ENCODE measurements at regions not wholly inside any gene's neighbourhood (a gene's known extent, or its start where the extent isn't known, plus 50 kb on each side); places are given as distances from the start of the nearest gene placed in this dataset.

DNA sequence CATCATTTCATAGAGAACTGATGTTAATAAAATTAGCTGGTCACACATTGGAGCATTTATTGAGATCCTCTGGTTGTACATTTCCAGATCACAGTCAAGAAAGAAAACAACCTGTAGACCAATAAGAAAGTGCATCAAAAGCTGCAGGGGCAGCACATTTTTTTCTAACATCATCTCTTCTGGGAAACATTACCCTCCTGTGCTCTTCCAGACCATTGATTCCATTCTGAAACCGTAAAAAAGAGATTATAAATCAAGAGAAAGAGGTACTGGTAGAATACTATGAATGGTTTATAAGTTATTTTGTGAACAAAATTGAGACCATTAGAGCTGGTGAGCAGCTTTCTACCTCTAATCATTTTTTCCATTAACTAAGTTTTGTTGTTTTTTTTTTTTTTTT is 1548.2 kb upstream of the CELF4 start:
- H3K27ac ChIP-seq (ENCODE audit: insufficient read depth in 1 of 2, low read depth in 1 of 2, low read length in 2 of 2, poor library complexity in 1 of 2, severe bottlenecking in 2 of 2): no peak overlapping the region
- H3K4me1 ChIP-seq (ENCODE audit: control extremely low read depth in 1 of 4, control insufficient read depth in 4 of 4, insufficient read depth in 4 of 4, low read length in 3 of 4): peaks cover 0 to 2% (median 0%) of the 10 kb centered on the region in 4 experiments
- no peaks in the 10 kb centered on the region for H3K36me3 ChIP-seq (ENCODE audit: control insufficient read depth in 4 of 4, insufficient read depth in 4 of 4, low read length in 3 of 4)
- ChIA-PET CTCF (no interaction called here), POLR2A (interaction anchor here (0.7 kb wide), 1 partner anchor 1458 kb away, joined by 3 read pairs; no protein-coding TSS in a partner anchor)
- H3K9me3 ChIP-seq (ENCODE audit: control extremely low read depth in 1 of 5, control insufficient read depth in 4 of 5, insufficient read depth in 2 of 5, low read depth in 1 of 5, low read length in 4 of 5): no peaks in the 10 kb centered on the region
- WGBS (ENCODE audit: insufficient coverage): no CpG with 5 or more reads among the region's 1 CpG
- no peak overlapping the region for H3K4me3 ChIP-seq (ENCODE audit: control insufficient read depth in 1 of 7, extremely low read depth in 1 of 7, insufficient read depth in 4 of 7, low read depth in 2 of 7, low read length in 6 of 7)
- no peak for DNase-seq
- no peaks in the 10 kb centered on the region for H3K27me3 ChIP-seq (replicated peaks in 2 of 5; ENCODE audit: control insufficient read depth in 4 of 5, insufficient read depth in 5 of 5, low read length in 4 of 5)

DNA sequence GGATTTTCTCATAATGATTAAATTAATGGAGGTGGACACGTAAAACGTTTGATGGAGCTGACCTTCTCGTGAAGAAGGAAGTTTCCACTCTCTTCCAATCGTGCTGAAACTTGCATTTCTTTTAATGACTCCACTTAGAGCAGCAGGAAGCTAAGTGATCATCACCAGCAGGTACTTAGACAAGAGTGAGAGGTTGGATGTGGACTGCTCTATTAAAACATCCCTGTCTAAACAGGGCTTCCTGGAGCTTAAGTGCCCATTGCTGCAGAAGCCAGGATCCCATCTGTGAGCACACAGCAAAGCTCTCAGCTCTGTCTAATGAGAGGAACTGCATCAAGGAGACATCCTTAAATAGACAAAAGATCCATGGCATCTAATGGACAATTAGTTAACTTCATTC is 1539.5 kb upstream of the CELF4 start:
- Histone ChIP-seq H3K27ac (ENCODE audit: insufficient read depth in 1 of 2, low read depth in 1 of 2, low read length in 2 of 2, poor library complexity in 1 of 2, severe bottlenecking in 2 of 2) (no peak overlapping the region), H3K27me3 (replicated peaks in 2 of 5; ENCODE audit: control insufficient read depth in 4 of 5, insufficient read depth in 5 of 5, low read length in 4 of 5) (no peaks in the 10 kb centered on the region), H3K4me3 (ENCODE audit: control insufficient read depth in 1 of 7, extremely low read depth in 1 of 7, insufficient read depth in 4 of 7, low read depth in 2 of 7, low read length in 6 of 7) (no peak overlapping the region), H3K36me3 (ENCODE audit: control insufficient read depth in 4 of 4, insufficient read depth in 4 of 4, low read length in 3 of 4) (no peaks in the 10 kb centered on the region), H3K4me1 (ENCODE audit: control extremely low read depth in 1 of 4, control insufficient read depth in 4 of 4, insufficient read depth in 4 of 4, low read length in 3 of 4) (no peaks in the 10 kb centered on the region), H3K9me3 (ENCODE audit: control extremely low read depth in 1 of 5, control insufficient read depth in 4 of 5, insufficient read depth in 2 of 5, low read depth in 1 of 5, low read length in 4 of 5) (no peaks in the 10 kb centered on the region)
- WGBS (ENCODE audit: insufficient coverage): 85% methylated on average over 2 of the region's 4 CpGs
- CTCF ChIA-PET: no interaction called here
- POLR2A ChIA-PET: no interaction called here
- no peak for DNase-seq

- no peak for DNase-seq
- Histone ChIP-seq H3K27ac (ENCODE audit: insufficient read depth in 1 of 2, low read depth in 1 of 2, low read length in 2 of 2, poor library complexity in 1 of 2, severe bottlenecking in 2 of 2) (no peak overlapping the region), H3K27me3 (replicated peaks in 2 of 5; ENCODE audit: control insufficient read depth in 4 of 5, insufficient read depth in 5 of 5, low read length in 4 of 5) (no peaks in the 10 kb centered on the region), H3K36me3 (ENCODE audit: control insufficient read depth in 4 of 4, insufficient read depth in 4 of 4, low read length in 3 of 4) (no peaks in the 10 kb centered on the region), H3K4me1 (ENCODE audit: control extremely low read depth in 1 of 4, control insufficient read depth in 4 of 4, insufficient read depth in 4 of 4, low read length in 3 of 4) (no peaks in the 10 kb centered on the region), H3K9me3 (ENCODE audit: control extremely low read depth in 1 of 5, control insufficient read depth in 4 of 5, insufficient read depth in 2 of 5, low read depth in 1 of 5, low read length in 4 of 5) (no peaks in the 10 kb centered on the region), H3K4me3 (ENCODE audit: control insufficient read depth in 1 of 7, extremely low read depth in 1 of 7, insufficient read depth in 4 of 7, low read depth in 2 of 7, low read length in 6 of 7) (no peak overlapping the region)
- ChIA-PET POLR2A (no interaction called here), CTCF (no interaction called here)
- 100% methylated on average over 2 of the region's 3 CpGs for WGBS (ENCODE audit: insufficient coverage)
Measured at GRCh38 chr18:39072970-39073369, 1507.4 kb upstream of the CELF4 start.

GRCh38 chr18:39062426-39062825 is 1496.8 kb upstream of the CELF4 start:
- ChIA-PET CTCF (no interaction called here), POLR2A (no interaction called here)
- no CpG with 5 or more reads among the region's 1 CpG for WGBS (ENCODE audit: insufficient coverage)

DNA sequence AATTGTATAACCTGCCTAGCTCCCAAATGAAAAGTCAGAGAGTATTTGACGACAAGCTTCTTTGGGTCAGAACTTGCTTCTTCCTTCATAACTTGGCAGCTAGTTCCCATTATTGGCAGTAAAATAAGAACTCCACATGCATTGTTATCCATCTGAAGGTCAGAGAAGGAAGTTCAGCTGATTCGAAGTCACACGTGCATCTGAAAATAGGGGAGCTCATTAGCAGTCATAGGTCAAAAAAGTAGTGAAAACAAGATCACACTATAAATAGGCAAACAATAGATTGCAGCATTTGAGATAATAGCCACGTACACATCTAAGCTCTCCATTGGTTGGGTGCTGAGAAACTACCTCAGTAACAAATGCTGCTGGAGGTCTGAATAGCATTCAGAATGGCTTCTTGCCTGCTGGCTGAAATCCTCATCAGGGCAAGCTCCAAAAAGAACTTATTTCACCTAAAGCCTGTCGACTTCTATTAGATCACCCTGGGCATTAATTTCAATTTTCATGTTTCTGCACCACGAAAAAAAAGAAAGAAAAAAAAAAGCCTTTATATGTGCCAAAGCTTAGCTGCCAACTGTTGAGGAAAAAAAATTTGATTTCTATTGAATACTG is 1492.9 kb upstream of the CELF4 start:
- DNase-seq: no peak
- H3K27me3 ChIP-seq (replicated peaks in 2 of 5; ENCODE audit: control insufficient read depth in 4 of 5, insufficient read depth in 5 of 5, low read length in 4 of 5): no peaks in the 10 kb centered on the region
- no peaks in the 10 kb centered on the region for H3K36me3 ChIP-seq (ENCODE audit: control insufficient read depth in 4 of 4, insufficient read depth in 4 of 4, low read length in 3 of 4)
- no peaks in the 10 kb centered on the region for H3K9me3 ChIP-seq (ENCODE audit: control extremely low read depth in 1 of 5, control insufficient read depth in 4 of 5, insufficient read depth in 2 of 5, low read depth in 1 of 5, low read length in 4 of 5)
- no peak overlapping the region for H3K4me3 ChIP-seq (ENCODE audit: control insufficient read depth in 1 of 7, extremely low read depth in 1 of 7, insufficient read depth in 4 of 7, low read depth in 2 of 7, low read length in 6 of 7)
- ChIA-PET CTCF (interaction anchor here (0.7 kb wide), 1 partner anchor 19 kb away, joined by 3 read pairs; no protein-coding TSS in a partner anchor), POLR2A (no interaction called here)
- H3K4me1 ChIP-seq (ENCODE audit: control extremely low read depth in 1 of 4, control insufficient read depth in 4 of 4, insufficient read depth in 4 of 4, low read length in 3 of 4): no peaks in the 10 kb centered on the region
- no peak overlapping the region for H3K27ac ChIP-seq (ENCODE audit: insufficient read depth in 1 of 2, low read depth in 1 of 2, low read length in 2 of 2, poor library complexity in 1 of 2, severe bottlenecking in 2 of 2)
- WGBS (ENCODE audit: insufficient coverage): 100% methylated on average over 3 of the region's 6 CpGs

More at GRCh38 chr18:39062426-39062825, 1496.8 kb upstream of the CELF4 start:
- Histone ChIP-seq H3K27me3 (replicated peaks in 2 of 5; ENCODE audit: control insufficient read depth in 4 of 5, insufficient read depth in 5 of 5, low read length in 4 of 5) (no peaks in the 10 kb centered on the region), H3K36me3 (ENCODE audit: control insufficient read depth in 4 of 4, insufficient read depth in 4 of 4, low read length in 3 of 4) (no peaks in the 10 kb centered on the region), H3K4me3 (ENCODE audit: control insufficient read depth in 1 of 7, extremely low read depth in 1 of 7, insufficient read depth in 4 of 7, low read depth in 2 of 7, low read length in 6 of 7) (no peak overlapping the region), H3K27ac (ENCODE audit: insufficient read depth in 1 of 2, low read depth in 1 of 2, low read length in 2 of 2, poor library complexity in 1 of 2, severe bottlenecking in 2 of 2) (no peak overlapping the region), H3K9me3 (ENCODE audit: control extremely low read depth in 1 of 5, control insufficient read depth in 4 of 5, insufficient read depth in 2 of 5, low read depth in 1 of 5, low read length in 4 of 5) (no peaks in the 10 kb centered on the region), H3K4me1 (ENCODE audit: control extremely low read depth in 1 of 4, control insufficient read depth in 4 of 4, insufficient read depth in 4 of 4, low read length in 3 of 4) (no peaks in the 10 kb centered on the region)
- no peak for DNase-seq

- Histone ChIP-seq H3K27me3 (replicated peaks in 2 of 5; ENCODE audit: control insufficient read depth in 4 of 5, insufficient read depth in 5 of 5, low read length in 4 of 5) (no peaks in the 10 kb centered on the region), H3K27ac (ENCODE audit: insufficient read depth in 1 of 2, low read depth in 1 of 2, low read length in 2 of 2, poor library complexity in 1 of 2, severe bottlenecking in 2 of 2) (no peak overlapping the region), H3K36me3 (ENCODE audit: control insufficient read depth in 4 of 4, insufficient read depth in 4 of 4, low read length in 3 of 4) (no peaks in the 10 kb centered on the region), H3K9me3 (ENCODE audit: control extremely low read depth in 1 of 5, control insufficient read depth in 4 of 5, insufficient read depth in 2 of 5, low read depth in 1 of 5, low read length in 4 of 5) (no peaks in the 10 kb centered on the region), H3K4me3 (ENCODE audit: control insufficient read depth in 1 of 7, extremely low read depth in 1 of 7, insufficient read depth in 4 of 7, low read depth in 2 of 7, low read length in 6 of 7) (no peak overlapping the region), H3K4me1 (ENCODE audit: control extremely low read depth in 1 of 4, control insufficient read depth in 4 of 4, insufficient read depth in 4 of 4, low read length in 3 of 4) (no peaks in the 10 kb centered on the region)
- CTCF ChIA-PET: no interaction called here
- POLR2A ChIA-PET: interaction anchor here (0.6 kb wide), 1 partner anchor 314 kb away, joined by 6 read pairs; no protein-coding TSS in a partner anchor
- WGBS (ENCODE audit: insufficient coverage): 93% methylated on average over 1 of the region's 3 CpGs
- DNase-seq: no peak
Measured at GRCh38 chr18:39057423-39058064, 1491.9 kb upstream of the CELF4 start.

DNA sequence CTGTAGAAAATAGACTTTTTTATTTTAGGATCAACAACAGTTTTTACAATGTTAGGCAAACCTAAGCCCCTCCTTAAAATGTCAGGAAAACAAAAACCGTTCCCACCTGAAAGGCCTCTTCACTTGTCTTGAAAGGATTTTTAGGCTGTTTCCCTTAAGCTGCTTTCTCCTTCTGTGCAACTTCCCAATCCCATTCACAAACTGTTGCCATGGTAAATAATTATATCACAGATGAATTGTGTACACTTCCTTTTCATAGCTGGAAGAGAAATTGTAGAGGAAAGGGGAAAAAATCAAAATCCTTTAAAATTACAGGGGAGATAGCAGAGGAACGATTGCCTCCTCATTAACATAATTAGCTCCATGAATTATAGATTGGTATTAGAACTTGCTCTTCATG is 1488.0 kb upstream of the CELF4 start:
- ChIA-PET POLR2A (no interaction called here), CTCF (interaction anchor here (0.6 kb wide), 1 partner anchor 8 kb away, joined by 3 read pairs; no protein-coding TSS in a partner anchor)
- 100% methylated on average over 1 of the region's 2 CpGs for WGBS (ENCODE audit: insufficient coverage)
- Histone ChIP-seq H3K36me3 (ENCODE audit: control insufficient read depth in 4 of 4, insufficient read depth in 4 of 4, low read length in 3 of 4) (no peaks in the 10 kb centered on the region), H3K27ac (ENCODE audit: insufficient read depth in 1 of 2, low read depth in 1 of 2, low read length in 2 of 2, poor library complexity in 1 of 2, severe bottlenecking in 2 of 2) (no peak overlapping the region), H3K4me1 (ENCODE audit: control extremely low read depth in 1 of 4, control insufficient read depth in 4 of 4, insufficient read depth in 4 of 4, low read length in 3 of 4) (no peaks in the 10 kb centered on the region), H3K9me3 (ENCODE audit: control extremely low read depth in 1 of 5, control insufficient read depth in 4 of 5, insufficient read depth in 2 of 5, low read depth in 1 of 5, low read length in 4 of 5) (no peaks in the 10 kb centered on the region), H3K27me3 (replicated peaks in 2 of 5; ENCODE audit: control insufficient read depth in 4 of 5, insufficient read depth in 5 of 5, low read length in 4 of 5) (no peaks in the 10 kb centered on the region), H3K4me3 (ENCODE audit: control insufficient read depth in 1 of 7, extremely low read depth in 1 of 7, insufficient read depth in 4 of 7, low read depth in 2 of 7, low read length in 6 of 7) (no peak overlapping the region)
- no peak for DNase-seq
